GM12875 (cell line): ENCODE measurements at regions not wholly inside any gene's neighbourhood (a gene's known extent, or its start where the extent isn't known, plus 50 kb on each side); places are given as distances from the start of the nearest gene placed in this dataset.

Experiments
- H3K4me3 ChIP-seq: one replicate; pipeline ENCODE4 v1.5.1; 2011; ENCODE audit warnings: low read depth, low read length, control low read depth
- TF ChIP-seq, protein P1 (sequence below): IDR thresholded peaks from 2 replicates; pipeline ENCODE4 v1.5.1; 2011; ENCODE audit warnings: low read depth, mild to moderate bottlenecking, control low read depth, inconsistent platforms, low read length, moderate library complexity, borderline replicate concordance; ENCODE audit not compliant: insufficient read depth

- TF ChIP-seq, protein P1, sequence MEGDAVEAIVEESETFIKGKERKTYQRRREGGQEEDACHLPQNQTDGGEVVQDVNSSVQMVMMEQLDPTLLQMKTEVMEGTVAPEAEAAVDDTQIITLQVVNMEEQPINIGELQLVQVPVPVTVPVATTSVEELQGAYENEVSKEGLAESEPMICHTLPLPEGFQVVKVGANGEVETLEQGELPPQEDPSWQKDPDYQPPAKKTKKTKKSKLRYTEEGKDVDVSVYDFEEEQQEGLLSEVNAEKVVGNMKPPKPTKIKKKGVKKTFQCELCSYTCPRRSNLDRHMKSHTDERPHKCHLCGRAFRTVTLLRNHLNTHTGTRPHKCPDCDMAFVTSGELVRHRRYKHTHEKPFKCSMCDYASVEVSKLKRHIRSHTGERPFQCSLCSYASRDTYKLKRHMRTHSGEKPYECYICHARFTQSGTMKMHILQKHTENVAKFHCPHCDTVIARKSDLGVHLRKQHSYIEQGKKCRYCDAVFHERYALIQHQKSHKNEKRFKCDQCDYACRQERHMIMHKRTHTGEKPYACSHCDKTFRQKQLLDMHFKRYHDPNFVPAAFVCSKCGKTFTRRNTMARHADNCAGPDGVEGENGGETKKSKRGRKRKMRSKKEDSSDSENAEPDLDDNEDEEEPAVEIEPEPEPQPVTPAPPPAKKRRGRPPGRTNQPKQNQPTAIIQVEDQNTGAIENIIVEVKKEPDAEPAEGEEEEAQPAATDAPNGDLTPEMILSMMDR = no peak
- H3K4me3 ChIP-seq = no peak overlapping the region
Observed at GRCh38 chr11:128289048-128289447, 298.3 kb downstream of the ETS1 start.

DNA sequence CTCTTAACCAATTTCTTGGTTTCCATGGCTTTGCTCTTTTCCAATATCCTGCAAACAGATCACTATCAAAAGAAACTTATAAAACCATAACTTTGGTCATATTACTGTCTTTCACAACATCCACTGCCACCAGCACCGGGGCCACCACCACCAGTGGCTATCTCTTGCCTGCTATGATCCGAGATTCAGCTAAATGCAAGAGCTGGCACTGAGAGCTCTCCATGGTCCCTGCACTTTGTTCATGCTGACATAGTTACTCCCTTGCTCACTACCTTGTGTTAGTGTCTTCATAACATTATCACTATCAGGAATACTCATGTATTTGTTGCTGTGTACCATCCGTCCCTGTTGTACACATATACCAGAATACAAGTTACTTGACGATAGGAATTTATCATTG lies 299.0 kb downstream of the ETS1 start:
- H3K4me3 ChIP-seq = no peak overlapping the region
- TF ChIP-seq, protein P1 = no peak

DNA sequence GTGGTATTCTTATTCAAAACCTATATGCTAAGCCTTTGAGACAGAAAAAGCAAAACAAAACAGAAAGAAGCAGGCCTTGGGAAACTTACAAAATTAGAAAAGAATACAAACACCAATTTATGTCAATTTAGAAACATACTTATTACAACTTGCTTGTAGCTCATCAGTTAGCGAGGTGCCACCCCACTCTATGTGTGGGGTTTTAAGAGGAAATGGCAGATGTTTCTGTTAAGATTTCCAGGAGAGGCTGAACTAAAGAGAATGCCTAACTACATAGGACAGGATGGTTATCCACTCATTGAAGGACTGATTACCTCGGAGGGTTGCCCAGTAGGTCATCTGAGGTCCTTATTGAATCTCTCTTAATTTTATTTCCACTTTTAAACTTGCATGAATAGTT lies 302.0 kb downstream of the ETS1 start:
- TF ChIP-seq, protein P1 = no peak
- H3K4me3 ChIP-seq = no peak overlapping the region

DNA sequence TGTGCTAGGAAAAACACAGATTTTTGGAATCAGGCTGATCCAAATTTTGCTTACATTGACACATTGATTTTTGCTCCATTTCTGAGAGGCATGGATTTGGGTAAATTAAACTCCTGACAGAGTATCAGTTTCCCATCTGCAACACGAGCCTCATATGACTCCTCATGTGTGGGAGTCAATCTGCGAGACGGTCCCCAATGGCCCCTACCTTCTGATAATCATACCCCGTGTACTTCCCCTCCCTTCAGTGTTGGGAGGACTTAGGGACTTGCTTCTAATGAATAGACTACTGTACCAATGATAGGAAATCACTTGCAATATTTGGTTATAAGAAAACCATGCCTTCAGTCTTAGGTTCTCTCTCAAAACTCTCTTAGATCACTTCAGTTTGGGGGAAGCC lies 302.7 kb downstream of the ETS1 start:
- TF ChIP-seq, protein P1 = no peak
- H3K4me3 ChIP-seq = no peak overlapping the region

- TF ChIP-seq, protein P1 = no peak
- H3K4me3 ChIP-seq = no peak overlapping the region
Observed at GRCh38 chr11:128283451-128283850, 303.9 kb downstream of the ETS1 start.

DNA sequence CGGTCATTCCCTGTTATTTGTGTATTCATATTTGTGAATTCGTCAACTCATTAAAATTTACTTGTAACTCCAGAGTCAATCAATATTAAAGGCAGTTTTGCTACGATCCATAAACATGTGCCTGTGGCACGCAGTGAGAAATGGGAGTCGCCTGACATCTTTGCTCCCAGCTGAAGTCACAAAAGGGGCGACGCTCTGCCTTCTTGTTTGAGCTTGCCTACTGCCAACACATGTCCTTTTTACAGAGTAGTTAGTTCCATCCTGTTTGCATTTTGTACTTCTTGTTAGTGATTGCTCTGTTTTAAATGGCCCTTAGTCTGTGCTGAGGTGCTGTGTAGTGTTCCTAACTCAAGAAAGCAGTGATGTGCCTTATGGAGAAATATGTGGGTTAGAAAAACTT lies 305.3 kb downstream of the ETS1 start:
- no peak overlapping the region for H3K4me3 ChIP-seq
- TF ChIP-seq, protein P1 = no peak

- TF ChIP-seq, protein P1 = no peak
- H3K4me3 ChIP-seq = no peak overlapping the region
Observed at GRCh38 chr11:128279866-128280265, 307.5 kb downstream of the ETS1 start.
